T47D (cell line): ENCODE measurements at regions not wholly inside any gene's neighbourhood (a gene's known extent, or its start where the extent isn't known, plus 50 kb on each side); places are given as distances from the start of the nearest gene placed in this dataset.

Experiments used
- DNase-seq, 2 experiments: peaks; one replicate each; pipeline versions ENCODE4 v3.0.0 to v3.0.0-alpha.2; 2011 to 2012; ENCODE audit warnings: low read depth in 1 of 2, low spot score in 1 of 2
- JUND ChIP-seq: IDR thresholded peaks from 2 replicates; pipeline ENCODE4 v1.6.1; 2012; ENCODE audit warnings: low read depth
- in situ Hi-C: cut with HindIII; loops from 2 replicates; pipeline ENCODE4 v1.10.0; 2016; ENCODE audit warnings: low sequenced_read_pairs, low pct_unique_long_range_greater_than_20kb

DNA sequence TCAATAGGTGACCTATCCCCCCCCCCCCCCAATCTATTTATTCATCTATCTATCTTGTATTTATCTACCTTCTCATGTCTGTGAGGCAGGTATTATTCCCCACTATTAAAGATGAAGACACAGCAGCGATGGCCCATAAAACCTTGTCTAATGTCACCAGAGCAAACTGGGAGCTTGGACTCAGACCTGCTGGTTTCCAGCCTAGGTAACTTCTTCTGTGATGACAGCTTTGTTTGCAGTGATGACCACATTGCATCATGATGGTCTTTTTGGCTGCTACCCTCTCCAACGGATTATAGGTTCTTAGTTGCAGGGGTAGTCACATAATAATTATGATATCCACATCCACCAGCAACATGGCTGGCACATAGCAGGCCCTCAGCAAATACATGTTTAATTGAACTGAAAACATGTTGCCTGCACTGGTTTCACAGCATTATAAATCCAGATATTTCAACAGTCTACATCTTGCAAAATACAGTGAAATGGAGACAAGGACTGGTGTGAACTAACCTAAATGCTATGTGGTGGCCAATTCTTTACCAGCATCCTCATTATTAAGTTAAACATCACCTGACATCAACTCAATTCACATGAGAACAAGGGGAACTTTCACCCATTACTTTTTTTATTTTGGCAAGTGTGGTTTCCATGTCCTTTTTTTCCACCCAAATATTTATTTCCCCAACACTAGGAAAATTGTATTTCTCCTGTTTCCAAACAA is 712.5 kb upstream of the NRSN1 start:
- in situ Hi-C loops, result no loop called here
- TF ChIP-seq JUND, result no peak
- no peak for DNase-seq

DNA sequence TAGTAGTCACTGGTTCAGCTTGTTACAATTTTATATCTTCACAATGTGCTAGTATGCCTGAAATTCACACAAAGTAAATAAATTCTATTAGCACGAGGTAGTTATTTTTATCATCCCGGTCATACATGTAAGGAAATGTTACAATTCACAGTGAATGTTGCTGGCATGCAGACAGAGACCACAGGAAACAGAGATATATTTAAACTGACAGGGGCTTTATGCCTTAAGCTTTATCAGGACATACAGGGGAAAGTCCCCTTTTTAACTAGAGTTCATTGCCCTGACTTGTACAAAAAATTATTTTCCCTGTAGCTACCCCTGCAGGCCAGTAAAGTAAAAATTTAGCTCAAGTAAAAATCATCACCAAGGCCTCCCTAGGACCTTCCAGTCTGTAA is 712.0 kb upstream of the NRSN1 start:
- in situ Hi-C loops, result no loop called here
- no peak for DNase-seq
- no peak for TF ChIP-seq JUND

DNA sequence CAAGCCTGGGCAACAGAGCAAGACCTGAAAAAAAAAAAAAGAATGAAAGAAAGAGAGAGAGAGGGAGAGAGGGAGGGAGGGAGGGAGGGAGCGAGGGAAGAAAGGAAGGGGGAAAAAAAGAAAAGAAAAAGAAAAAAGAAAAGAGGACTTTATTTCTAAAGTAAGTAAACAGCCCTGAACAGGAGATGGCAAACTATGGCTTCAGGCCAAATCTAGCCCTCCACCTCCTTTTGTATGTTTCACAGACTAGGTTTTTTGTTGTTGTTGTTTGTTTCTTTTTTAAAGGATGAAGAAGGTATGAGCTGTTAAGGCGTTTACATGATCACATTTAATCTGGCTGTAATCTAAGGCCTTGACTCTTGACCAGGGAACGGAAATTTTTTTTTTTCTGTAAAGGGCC is 711.1 kb upstream of the NRSN1 start:
- in situ Hi-C loops, result no loop called here
- no peak for DNase-seq
- no peak for TF ChIP-seq JUND

- no peak for TF ChIP-seq JUND
- in situ Hi-C loops, result no loop called here
- DNase-seq, result no peak
Measured at GRCh38 chr6:23415819-23416427, 710.1 kb upstream of the NRSN1 start.

DNA sequence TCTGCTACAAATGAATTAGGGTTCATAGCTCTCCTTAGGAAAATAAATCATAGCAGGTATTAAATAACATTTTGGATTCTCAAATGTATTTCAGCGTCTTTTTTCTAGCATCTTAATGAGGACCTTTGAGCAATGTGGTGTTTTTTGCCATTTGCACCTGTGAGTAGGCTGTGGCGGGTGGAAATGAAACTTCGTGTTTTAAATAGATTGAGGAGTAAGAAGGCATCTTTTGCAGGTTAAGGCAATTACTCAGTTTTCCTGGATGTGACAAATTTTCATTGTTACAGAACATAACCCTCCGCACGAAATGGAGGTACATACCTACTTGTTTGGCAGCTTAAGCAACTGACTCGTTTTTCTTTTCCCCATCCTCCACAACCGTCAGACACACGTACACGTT is 708.9 kb upstream of the NRSN1 start:
- in situ Hi-C loops, result no loop called here
- no peak for DNase-seq
- TF ChIP-seq JUND, result no peak

DNA sequence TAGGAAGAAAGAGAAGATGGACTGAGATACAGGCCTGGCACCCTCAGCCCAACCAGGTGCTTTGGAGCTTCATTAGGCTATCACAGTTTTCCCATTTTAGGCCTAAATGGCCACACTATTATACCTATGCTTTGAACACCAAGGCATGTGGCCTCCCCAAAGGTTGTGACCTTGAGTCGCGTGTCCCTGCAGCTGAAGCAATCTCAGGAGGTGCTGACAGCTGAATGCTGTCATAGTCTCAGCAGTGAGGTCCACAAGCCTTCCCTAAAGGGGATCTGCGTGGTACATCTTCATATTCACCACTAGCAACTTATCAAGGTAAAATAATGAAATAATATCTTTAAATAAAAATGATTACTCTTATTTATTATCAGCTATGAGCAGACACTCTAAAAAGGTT is 707.9 kb upstream of the NRSN1 start:
- no peak for TF ChIP-seq JUND
- DNase-seq, result no peak
- in situ Hi-C loops, result no loop called here

DNA sequence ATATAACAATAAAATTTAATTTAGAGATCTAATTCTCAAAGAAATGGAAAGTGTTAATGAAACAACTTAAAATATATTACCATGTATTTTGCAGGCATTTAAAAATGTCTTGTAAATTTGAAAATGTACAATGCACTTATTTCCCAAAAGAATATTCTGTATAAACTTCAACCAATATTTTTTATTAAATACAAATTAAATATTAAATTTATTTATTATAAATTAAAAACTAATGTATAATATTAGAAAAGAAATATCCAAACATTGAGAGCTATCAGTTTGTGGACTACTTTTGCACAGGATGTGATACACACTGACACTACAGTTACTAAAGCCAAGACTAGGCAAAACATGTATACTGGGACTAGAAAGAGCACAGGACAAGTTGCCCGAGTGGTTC is 707.0 kb upstream of the NRSN1 start:
- no peak for TF ChIP-seq JUND
- in situ Hi-C loops, result no loop called here
- no peak for DNase-seq

DNA sequence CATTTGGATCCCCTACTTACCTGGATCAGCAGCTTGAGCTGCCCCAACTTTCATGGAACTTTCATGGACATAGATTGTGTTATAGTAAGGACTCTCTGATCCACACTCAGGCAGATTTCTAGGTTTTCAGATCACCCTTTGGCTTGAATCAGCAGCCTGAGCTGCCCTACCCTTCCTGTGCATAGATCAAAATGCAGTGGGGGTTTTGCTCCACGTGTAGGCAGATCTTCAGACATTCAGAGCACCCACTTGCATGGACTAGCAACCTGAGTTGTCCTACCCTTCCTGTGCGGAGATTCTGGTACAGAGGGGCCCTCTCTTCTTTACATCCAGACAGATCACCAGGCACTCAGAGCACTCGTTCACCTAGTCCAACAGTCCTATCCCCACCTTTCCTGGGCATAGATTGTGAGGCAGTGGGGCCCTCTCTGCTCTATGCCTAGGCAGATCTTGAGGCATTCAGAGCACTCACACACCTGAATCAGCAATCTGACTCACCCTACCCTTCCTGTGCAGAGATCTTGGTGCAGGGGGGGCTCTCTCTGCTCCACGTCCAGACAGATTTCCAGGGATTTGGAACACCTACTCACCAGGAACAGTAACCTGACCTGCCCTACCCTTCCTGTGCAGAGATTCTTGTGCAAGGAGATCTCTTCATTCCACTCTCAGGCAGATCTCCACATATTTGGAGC is 705.2 kb upstream of the NRSN1 start:
- in situ Hi-C loops, result no loop called here
- no peak for TF ChIP-seq JUND
- no peak for DNase-seq

- TF ChIP-seq JUND, result no peak
- no peak for DNase-seq
- in situ Hi-C loops, result no loop called here
Measured at GRCh38 chr6:23424584-23424983, 701.4 kb upstream of the NRSN1 start.

- no peak for TF ChIP-seq JUND
- no peak for DNase-seq
- in situ Hi-C loops, result no loop called here
Measured at GRCh38 chr6:23435126-23435525, 690.9 kb upstream of the NRSN1 start.

GRCh38 chr6:23435798-23436197 is 690.2 kb upstream of the NRSN1 start:
- DNase-seq, result no peak
- in situ Hi-C loops, result no loop called here
- TF ChIP-seq JUND, result no peak

DNA sequence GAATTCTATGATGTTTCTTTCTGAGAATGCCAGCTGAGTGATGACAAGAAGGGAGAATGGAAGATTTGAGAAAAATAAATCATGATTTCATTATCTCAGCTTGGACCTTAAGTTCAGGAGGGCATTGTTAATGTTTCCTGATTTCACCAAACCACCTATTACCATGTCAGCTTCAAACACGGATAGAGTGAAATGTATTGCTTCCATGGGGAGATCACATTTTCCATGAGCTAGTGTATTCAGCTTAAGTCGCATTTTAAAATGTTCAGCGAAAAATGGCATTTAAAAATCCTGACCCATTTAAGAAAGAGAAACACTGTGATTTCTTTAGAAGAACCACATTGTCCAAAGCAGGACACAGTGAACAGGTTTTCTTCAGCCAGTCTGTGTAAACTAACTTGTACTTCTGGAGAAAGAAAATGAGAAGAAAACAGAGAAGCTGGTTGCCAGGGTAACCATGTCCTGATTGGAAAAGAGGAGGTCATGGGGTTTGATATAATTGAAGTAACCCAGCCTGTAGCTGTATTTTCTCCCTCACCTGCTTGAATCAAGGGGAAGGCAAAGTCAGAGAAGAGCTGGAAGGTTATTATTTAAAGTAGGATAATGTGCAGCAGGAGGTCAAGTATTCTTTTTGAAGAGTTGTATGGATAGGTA is 684.1 kb upstream of the NRSN1 start:
- in situ Hi-C loops, result no loop called here
- TF ChIP-seq JUND, result no peak
- no peak for DNase-seq

GRCh38 chr6:23445157-23445710 is 680.8 kb upstream of the NRSN1 start:
- DNase-seq, result no peak
- in situ Hi-C loops, result no loop called here
- no peak for TF ChIP-seq JUND
